ENCODE measurements at regions not wholly inside any gene's neighbourhood (a gene's known extent, or its start where the extent isn't known, plus 50 kb on each side); places are given as distances from the start of the nearest gene placed in this dataset.
"Not testable (repeated sequence)": the region's sequence is repeated elsewhere in the genome, so short reads cannot be mapped to it uniquely, and the experiment has no call there.

GRCh38 chr4:169849456-169849855 is 91.7 kb upstream of the HPF1 start:
- Histone ChIP-seq H3K9me3 (no peaks in the 10 kb centered on the region), H3K27ac (peak overlapping the region in 1 of 3 donors; percentile 61), H3K27me3 (no peaks in the 10 kb centered on the region), H3K4me1 (peaks cover 11 to 13% of the 10 kb centered on the region in 2 donors), H3K4me3 (replicated peaks in 1 of 3) (no peak overlapping the region), H3K36me3 (no peaks in the 10 kb centered on the region)
- intact Hi-C loops (cut with DNase I), result no loop called here
- DNase-seq, result peak; percentile 60 to 74
- TF ChIP-seq POLR2A (IDR thresholded peaks at IDR 0.05) (no peak), CTCF (IDR thresholded peaks at IDR 0.05) (no peak)
- WGBS, 2 donors, result 23 to 29% methylated on average over 2 of the region's 2 CpGs

GRCh38 chr4:169848018-169848417 is 90.3 kb upstream of the HPF1 start:
- Histone ChIP-seq H3K4me1 (peaks cover 11 to 13% of the 10 kb centered on the region in 2 donors), H3K36me3 (no peaks in the 10 kb centered on the region), H3K27me3 (no peaks in the 10 kb centered on the region), H3K9me3 (no peaks in the 10 kb centered on the region), H3K27ac (no peak overlapping the region), H3K4me3 (replicated peaks in 1 of 3) (no peak overlapping the region)
- WGBS, 2 donors, result 65 to 67% methylated on average over 5 of the region's 5 CpGs
- no peak for TF ChIP-seq POLR2A (IDR thresholded peaks at IDR 0.05)
- TF ChIP-seq CTCF (IDR thresholded peaks at IDR 0.05), result no peak
- DNase-seq, result no peak
- intact Hi-C loops (cut with DNase I), result no loop called here

- TF ChIP-seq CTCF (IDR thresholded peaks at IDR 0.05), result no peak
- TF ChIP-seq POLR2A (IDR thresholded peaks at IDR 0.05), result no peak
- intact Hi-C loops (cut with DNase I), result no loop called here
- Histone ChIP-seq H3K4me3 (replicated peaks in 1 of 3) (no peak overlapping the region), H3K27ac (no peak overlapping the region), H3K36me3 (no peaks in the 10 kb centered on the region), H3K9me3 (no peaks in the 10 kb centered on the region), H3K27me3 (no peaks in the 10 kb centered on the region), H3K4me1 (peaks cover 11 to 13% of the 10 kb centered on the region in 2 donors)
- 63 to 72% methylated on average over 3 of the region's 3 CpGs for WGBS, 2 donors
- no peak for DNase-seq
Observed at GRCh38 chr4:169847171-169847570, 89.4 kb upstream of the HPF1 start.

GRCh38 chr4:169846396-169846795 is 88.7 kb upstream of the HPF1 start:
- 75 to 76% methylated on average over 2 of the region's 2 CpGs for WGBS, 2 donors
- no peak overlapping the region for H3K27ac ChIP-seq
- no peak for DNase-seq
- intact Hi-C loops (cut with DNase I), result no loop called here
- no peak for TF ChIP-seq POLR2A (IDR thresholded peaks at IDR 0.05)
- no peaks in the 10 kb centered on the region for H3K27me3 ChIP-seq
- H3K4me1 ChIP-seq, result peaks cover 11 to 13% of the 10 kb centered on the region in 2 donors
- H3K9me3 ChIP-seq, result no peaks in the 10 kb centered on the region
- no peak overlapping the region for H3K4me3 ChIP-seq (replicated peaks in 1 of 3)
- H3K36me3 ChIP-seq, result no peaks in the 10 kb centered on the region

- intact Hi-C loops (cut with DNase I), result no loop called here
- Histone ChIP-seq H3K4me1 (no peaks in the 10 kb centered on the region), H3K27me3 (no peaks in the 10 kb centered on the region), H3K9me3 (no peaks in the 10 kb centered on the region), H3K4me3 (replicated peaks in 1 of 3) (no peak overlapping the region), H3K36me3 (no peaks in the 10 kb centered on the region), H3K27ac (no peak overlapping the region)
- TF ChIP-seq CTCF (IDR thresholded peaks at IDR 0.05), result no peak
- no peak for TF ChIP-seq POLR2A (IDR thresholded peaks at IDR 0.05)
- 74 to 91% methylated on average over 3 of the region's 3 CpGs for WGBS, 2 donors
- no peak for DNase-seq
Observed at GRCh38 chr4:169841776-169842175, 84.0 kb upstream of the HPF1 start.

GRCh38 chr4:169840554-169840953 is 82.8 kb upstream of the HPF1 start:
- TF ChIP-seq POLR2A (IDR thresholded peaks at IDR 0.05) (no peak), CTCF (IDR thresholded peaks at IDR 0.05) (no peak)
- Histone ChIP-seq H3K9me3 (no peaks in the 10 kb centered on the region), H3K36me3 (no peaks in the 10 kb centered on the region), H3K27ac (no peak overlapping the region), H3K4me3 (replicated peaks in 1 of 3) (no peak overlapping the region), H3K4me1 (no peaks in the 10 kb centered on the region), H3K27me3 (no peaks in the 10 kb centered on the region)
- intact Hi-C loops (cut with DNase I), result no loop called here
- 53 to 58% methylated on average over 3 of the region's 3 CpGs for WGBS, 2 donors
- DNase-seq, result no peak

GRCh38 chr4:169828329-169828728 is 70.6 kb upstream of the HPF1 start:
- 86 to 99% methylated on average over 8 to 12 of the region's 29 CpGs for WGBS, 2 donors
- H3K27me3 ChIP-seq; H3K36me3 ChIP-seq; H3K9me3 ChIP-seq; H3K27ac ChIP-seq; DNase-seq; H3K4me3 ChIP-seq (replicated peaks in 1 of 3); intact Hi-C loops (cut with DNase I); H3K4me1 ChIP-seq: not testable (repeated sequence)

Measured in thyroid gland (tissue), 4 donors.